ENCODE measurements at regions not wholly inside any gene's neighbourhood (a gene's known extent, or its start where the extent isn't known, plus 50 kb on each side); places are given as distances from the start of the nearest gene placed in this dataset.

GRCh38 chr6:86331919-86332318 is 605.4 kb upstream of the HTR1E start:
- ChIA-PET POLR2A (no interaction called here), CTCF (ENCODE audit: low intra/inter-chr PET ratio, low total read pairs) (no interaction called here)
- BruUV-seq (replicated peaks) = no TSS peak
- Histone ChIP-seq H3K4me2 (ENCODE audit: low read depth, low read length) (no peak overlapping the region), H3K9ac (ENCODE audit: insufficient read depth, low read depth, low read length) (no peak overlapping the region), H2AFZ (ENCODE audit: low read length) (no peak overlapping the region), H3K36me3 (replicated peaks in 1 of 2; ENCODE audit: control insufficient read depth in 1 of 2, insufficient read depth in 2 of 2, low read length in 2 of 2) (no peaks in the 10 kb centered on the region), H3K27ac (ENCODE audit: extremely low read length, insufficient read depth, low read length) (no peak overlapping the region), H3K4me1 (ENCODE audit: insufficient read depth, low read length) (no peaks in the 10 kb centered on the region), H3K79me2 (ENCODE audit: insufficient read depth, low read length) (no peaks in the 10 kb centered on the region), H3K4me3 (replicated peaks in 1 of 3; ENCODE audit: insufficient read depth in 1 of 3, low read depth in 2 of 3, low read length in 3 of 3) (no peak overlapping the region), H3K27me3 (ENCODE audit: control insufficient read depth in 1 of 2, insufficient read depth in 2 of 2, low read length in 2 of 2) (no peaks in the 10 kb centered on the region), H3K9me3 (ENCODE audit: low read length) (peaks cover 55% of the 10 kb centered on the region), H4K20me1 (ENCODE audit: insufficient read depth, low read length) (no peaks in the 10 kb centered on the region)
- DNase-seq (ENCODE audit: low spot score) (no peak), FAIRE-seq (no peak), ATAC-seq (no peak)
- in situ Hi-C loops (cut with HindIII; ENCODE audit: extremely low pct_ligation_motif_present, low pct_unique_long_range_greater_than_20kb) (no loop called here), intact Hi-C loops (cut with micrococcal nuclease; ENCODE audit: unreplicated experiment) (no loop called here)
- TF ChIP-seq IKZF5 (CRISPR knock-in tag; IDR thresholded peaks at IDR 0.05) = no peak
- TF ChIP-seq PCBP2 (optimal IDR thresholded peaks at IDR 0.05; ENCODE audit: low read depth, low read length, poor library complexity, severe bottlenecking) = no peak
- no peak for TF ChIP-seq MXI1 (IDR thresholded peaks at IDR 0.05; ENCODE audit: borderline replicate concordance, low read depth, low read length)
- TF ChIP-seq TRIM24 (CRISPR knock-in tag; IDR thresholded peaks at IDR 0.05) = no peak
- no peak for TF ChIP-seq ZNF512 (CRISPR knock-in tag; IDR thresholded peaks at IDR 0.05)
- TF ChIP-seq ZNF572 (CRISPR knock-in tag; IDR thresholded peaks at IDR 0.05) = no peak
- no peak for TF ChIP-seq CHD2 (IDR thresholded peaks at IDR 0.05; ENCODE audit: low read depth, low read length)
- TF ChIP-seq ZBTB49 (CRISPR knock-in tag; IDR thresholded peaks at IDR 0.05; ENCODE audit: borderline replicate concordance) = no peak
- TF ChIP-seq ZNF607 (CRISPR knock-in tag; IDR thresholded peaks at IDR 0.05; ENCODE audit: borderline replicate concordance) = no peak
- TF ChIP-seq TGIF2 (CRISPR knock-in tag; IDR thresholded peaks at IDR 0.05) = no peak
- TF ChIP-seq ATM (IDR thresholded peaks at IDR 0.05; ENCODE audit: borderline replicate concordance) = no peak
- no peak for TF ChIP-seq PHF21A (CRISPR knock-in tag; IDR thresholded peaks at IDR 0.05)
- no peak for TF ChIP-seq POLR2AphosphoS2 (IDR thresholded peaks at IDR 0.05; ENCODE audit: low read depth, low read length)
- 3% methylated on average over 4 of the region's 5 CpGs for WGBS (ENCODE audit: low lambda C conversion rate)
